Neural progenitor cell (in vitro differentiated cells): ENCODE measurements at regions not wholly inside any gene's neighbourhood (a gene's known extent, or its start where the extent isn't known, plus 50 kb on each side); places are given as distances from the start of the nearest gene placed in this dataset.

Source experiments
- EZH2 ChIP-seq: fragments of 200-600 bp; sonication (generic); IDR thresholded peaks from 2 replicates; pipeline ENCODE4 v1.6.1; 2017; ENCODE audit warnings: antibody characterized with exemption, mild to moderate bottlenecking, moderate library complexity
- TF ChIP-seq, protein P1 (sequence below): fragments of 200-600 bp; sonication (generic); IDR thresholded peaks from 2 replicates; pipeline ENCODE4 v1.5.1; 2017; ENCODE audit warnings: antibody characterized with exemption, mild to moderate bottlenecking

DNA sequence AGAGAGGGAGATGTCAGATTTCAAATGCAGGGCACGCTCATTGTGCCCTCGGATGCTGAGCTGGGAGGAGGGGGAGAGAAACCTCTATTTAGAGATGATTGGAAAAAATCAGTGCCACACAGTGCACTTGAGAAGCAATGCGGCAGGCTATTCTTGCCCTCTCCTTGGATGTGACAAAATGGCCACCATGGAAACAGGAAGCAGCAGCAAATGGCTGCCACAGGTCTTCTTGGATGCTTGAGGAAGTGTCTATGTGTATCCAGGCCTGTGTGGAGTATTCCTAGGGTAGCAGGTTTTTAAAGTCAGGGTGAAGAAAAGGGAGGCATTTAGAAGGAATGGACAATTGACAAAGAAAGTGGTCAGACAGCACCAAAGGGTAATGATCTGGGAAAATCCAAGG is 340.1 kb upstream of the ZFHX3 start:
- TF ChIP-seq, protein P1, sequence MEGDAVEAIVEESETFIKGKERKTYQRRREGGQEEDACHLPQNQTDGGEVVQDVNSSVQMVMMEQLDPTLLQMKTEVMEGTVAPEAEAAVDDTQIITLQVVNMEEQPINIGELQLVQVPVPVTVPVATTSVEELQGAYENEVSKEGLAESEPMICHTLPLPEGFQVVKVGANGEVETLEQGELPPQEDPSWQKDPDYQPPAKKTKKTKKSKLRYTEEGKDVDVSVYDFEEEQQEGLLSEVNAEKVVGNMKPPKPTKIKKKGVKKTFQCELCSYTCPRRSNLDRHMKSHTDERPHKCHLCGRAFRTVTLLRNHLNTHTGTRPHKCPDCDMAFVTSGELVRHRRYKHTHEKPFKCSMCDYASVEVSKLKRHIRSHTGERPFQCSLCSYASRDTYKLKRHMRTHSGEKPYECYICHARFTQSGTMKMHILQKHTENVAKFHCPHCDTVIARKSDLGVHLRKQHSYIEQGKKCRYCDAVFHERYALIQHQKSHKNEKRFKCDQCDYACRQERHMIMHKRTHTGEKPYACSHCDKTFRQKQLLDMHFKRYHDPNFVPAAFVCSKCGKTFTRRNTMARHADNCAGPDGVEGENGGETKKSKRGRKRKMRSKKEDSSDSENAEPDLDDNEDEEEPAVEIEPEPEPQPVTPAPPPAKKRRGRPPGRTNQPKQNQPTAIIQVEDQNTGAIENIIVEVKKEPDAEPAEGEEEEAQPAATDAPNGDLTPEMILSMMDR, result no peak
- no peak for TF ChIP-seq EZH2
